ENCODE measurements at regions not wholly inside any gene's neighbourhood (a gene's known extent, or its start where the extent isn't known, plus 50 kb on each side); places are given as distances from the start of the nearest gene placed in this dataset.

GRCh38 chr2:60400462-60401246, 152.8 kb downstream of the BCL11A start:
- no peak for DNase-seq (ENCODE audit: low read depth in 2 of 2)

- DNase-seq (ENCODE audit: low read depth in 2 of 2), result no peak
These were observed 159.0 kb downstream of the BCL11A start for GRCh38 chr2:60394463-60394862.

- no peak for DNase-seq (ENCODE audit: low read depth in 2 of 2)
These were observed 161.6 kb downstream of the BCL11A start for GRCh38 chr2:60391649-60392375.

- no peak for DNase-seq (ENCODE audit: low read depth in 2 of 2)
These were observed 162.2 kb downstream of the BCL11A start for GRCh38 chr2:60391230-60391629.

GRCh38 chr2:60386436-60386835, 167.0 kb downstream of the BCL11A start:
- no peak for DNase-seq (ENCODE audit: low read depth in 2 of 2)

GRCh38 chr2:60385648-60386047, 167.8 kb downstream of the BCL11A start:
- no peak for DNase-seq (ENCODE audit: low read depth in 2 of 2)

- no peak for DNase-seq (ENCODE audit: low read depth in 2 of 2)
These were observed 169.9 kb downstream of the BCL11A start for GRCh38 chr2:60383401-60384143.

- no peak for DNase-seq (ENCODE audit: low read depth in 2 of 2)
These were observed 173.0 kb downstream of the BCL11A start for GRCh38 chr2:60380411-60380810.

GRCh38 chr2:60379684-60380083, 173.8 kb downstream of the BCL11A start:
- no peak for DNase-seq (ENCODE audit: low read depth in 2 of 2)

GRCh38 chr2:60379216-60379615, 174.2 kb downstream of the BCL11A start:
- no peak for DNase-seq (ENCODE audit: low read depth in 2 of 2)

GRCh38 chr2:60377825-60378224, 175.6 kb downstream of the BCL11A start:
- no peak for DNase-seq (ENCODE audit: low read depth in 2 of 2)

GRCh38 chr2:60376252-60376651, 177.2 kb downstream of the BCL11A start:
- no peak for DNase-seq (ENCODE audit: low read depth in 2 of 2)

GRCh38 chr2:60371681-60372080, 181.8 kb downstream of the BCL11A start:
- DNase-seq (ENCODE audit: low read depth in 2 of 2), result no peak

GRCh38 chr2:60371219-60371618, 182.2 kb downstream of the BCL11A start:
- DNase-seq (ENCODE audit: low read depth in 2 of 2), result no peak

- no peak for DNase-seq (ENCODE audit: low read depth in 2 of 2)
These were observed 182.6 kb downstream of the BCL11A start for GRCh38 chr2:60370814-60371213.

GRCh38 chr2:60368456-60368855, 185.0 kb downstream of the BCL11A start:
- no peak for DNase-seq (ENCODE audit: low read depth in 2 of 2)

- no peak for DNase-seq (ENCODE audit: low read depth in 2 of 2)
These were observed 187.2 kb downstream of the BCL11A start for GRCh38 chr2:60366135-60366712.

GRCh38 chr2:60365556-60365955, 187.9 kb downstream of the BCL11A start:
- DNase-seq (ENCODE audit: low read depth in 2 of 2), result no peak

- no peak for DNase-seq (ENCODE audit: low read depth in 2 of 2)
These were observed 189.0 kb downstream of the BCL11A start for GRCh38 chr2:60364491-60364890.

GRCh38 chr2:60361498-60361897, 192.0 kb downstream of the BCL11A start:
- no peak for DNase-seq (ENCODE audit: low read depth in 2 of 2)

- no peak for DNase-seq (ENCODE audit: low read depth in 2 of 2)
These were observed 193.9 kb downstream of the BCL11A start for GRCh38 chr2:60359569-60359968.

- DNase-seq (ENCODE audit: low read depth in 2 of 2), result no peak
These were observed 195.0 kb downstream of the BCL11A start for GRCh38 chr2:60358476-60358875.

All from stimulated activated CD4-positive, alpha-beta T cell treated with anti-CD3 and anti-CD28 coated beads, Interleukin-1b, Interleukin-23, amount 100 ng/mL, for 4 hours (primary cell).